Panc1 (cell line): ENCODE measurements at regions not wholly inside any gene's neighbourhood (a gene's known extent, or its start where the extent isn't known, plus 50 kb on each side); places are given as distances from the start of the nearest gene placed in this dataset.
"Not testable (repeated sequence)": the region's sequence is repeated elsewhere in the genome, so short reads cannot be mapped to it uniquely, and the experiment has no call there.

Experiments
- POLR2AphosphoS5 ChIP-seq: IDR thresholded peaks from 2 replicates; pipeline ENCODE4 v1.6.1; 2012; ENCODE audit warnings: mild to moderate bottlenecking, low read depth, low read length, moderate library complexity
- REST ChIP-seq, 2 experiments: IDR thresholded peaks; 2 replicates each; pipeline ENCODE4 v1.6.1; 2011 to 2012; ENCODE audit warnings: low read depth in 2 of 2, control low read depth in 1 of 2, low read length in 1 of 2, mild to moderate bottlenecking in 1 of 2, moderate library complexity in 1 of 2; ENCODE audit not compliant: insufficient read depth in 1 of 2
- SIN3A ChIP-seq: IDR thresholded peaks from 2 replicates; pipeline ENCODE4 v1.6.1; 2012; ENCODE audit warnings: low read depth, mild to moderate bottlenecking, low read length, moderate library complexity, borderline replicate concordance; ENCODE audit not compliant: insufficient read depth
- TCF7L2 ChIP-seq: IDR thresholded peaks from 2 replicates; pipeline ENCODE4 v1.6.1; 2011; ENCODE audit warnings: mild to moderate bottlenecking, low read depth, low read length, inconsistent platforms
- TF ChIP-seq, protein P1 (sequence below): fragments of 450-650 bp; IDR thresholded peaks from 2 replicates; pipeline ENCODE4 v1.5.1; 2017; ENCODE audit warnings: mild to moderate bottlenecking

DNA sequence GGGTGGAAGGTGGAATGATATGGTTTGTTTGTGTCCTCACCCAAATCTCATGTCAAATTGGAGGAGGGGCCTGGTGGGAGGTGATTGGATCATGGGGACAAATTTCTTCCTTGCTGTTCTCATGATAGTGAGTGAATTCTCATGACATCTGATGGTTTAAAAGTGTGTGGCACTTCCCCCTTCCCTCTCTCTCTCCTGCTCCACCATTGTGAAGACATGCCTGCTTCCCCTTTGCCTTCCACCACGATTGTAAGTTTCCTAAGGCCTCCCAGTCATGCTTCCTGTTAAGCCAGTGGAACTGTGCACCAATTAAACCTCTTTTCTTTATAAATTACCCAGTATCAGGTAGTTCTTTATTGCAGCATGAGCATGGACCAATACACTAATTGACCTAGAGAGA is 99.0 kb upstream of the ZBED5 start:
- TF ChIP-seq, protein P1, sequence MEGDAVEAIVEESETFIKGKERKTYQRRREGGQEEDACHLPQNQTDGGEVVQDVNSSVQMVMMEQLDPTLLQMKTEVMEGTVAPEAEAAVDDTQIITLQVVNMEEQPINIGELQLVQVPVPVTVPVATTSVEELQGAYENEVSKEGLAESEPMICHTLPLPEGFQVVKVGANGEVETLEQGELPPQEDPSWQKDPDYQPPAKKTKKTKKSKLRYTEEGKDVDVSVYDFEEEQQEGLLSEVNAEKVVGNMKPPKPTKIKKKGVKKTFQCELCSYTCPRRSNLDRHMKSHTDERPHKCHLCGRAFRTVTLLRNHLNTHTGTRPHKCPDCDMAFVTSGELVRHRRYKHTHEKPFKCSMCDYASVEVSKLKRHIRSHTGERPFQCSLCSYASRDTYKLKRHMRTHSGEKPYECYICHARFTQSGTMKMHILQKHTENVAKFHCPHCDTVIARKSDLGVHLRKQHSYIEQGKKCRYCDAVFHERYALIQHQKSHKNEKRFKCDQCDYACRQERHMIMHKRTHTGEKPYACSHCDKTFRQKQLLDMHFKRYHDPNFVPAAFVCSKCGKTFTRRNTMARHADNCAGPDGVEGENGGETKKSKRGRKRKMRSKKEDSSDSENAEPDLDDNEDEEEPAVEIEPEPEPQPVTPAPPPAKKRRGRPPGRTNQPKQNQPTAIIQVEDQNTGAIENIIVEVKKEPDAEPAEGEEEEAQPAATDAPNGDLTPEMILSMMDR = not testable (repeated sequence)
- TF ChIP-seq SIN3A; TCF7L2; REST (IDR thresholded peaks at IDR 0.05; ENCODE audit: insufficient read depth in 1 of 2, low read depth in 2 of 2, low read length in 1 of 2); POLR2AphosphoS5: not testable (repeated sequence)
